ENCODE measurements at regions not wholly inside any gene's neighbourhood (a gene's known extent, or its start where the extent isn't known, plus 50 kb on each side); places are given as distances from the start of the nearest gene placed in this dataset.
"Not testable (repeated sequence)": the region's sequence is repeated elsewhere in the genome, so short reads cannot be mapped to it uniquely, and the experiment has no call there.

DNA sequence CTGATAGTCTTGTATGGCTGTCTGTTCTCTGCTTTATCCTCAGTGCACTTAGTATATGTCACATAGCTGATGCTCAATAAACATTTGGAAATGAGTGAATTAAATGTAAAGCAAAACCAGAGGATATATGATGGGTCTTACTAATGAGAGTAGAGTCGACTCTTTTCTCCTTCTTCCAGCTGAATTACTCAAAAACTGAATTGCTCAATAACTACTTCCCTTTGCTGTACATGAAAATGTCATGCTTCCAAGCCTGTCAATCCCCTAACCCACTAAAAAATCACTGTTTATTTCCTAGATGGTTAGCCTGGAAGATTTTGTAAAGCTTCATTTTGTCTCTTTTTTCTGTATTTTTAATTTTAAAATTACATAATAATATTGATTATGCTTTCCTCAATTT, 88.0 kb downstream of the OR13A1 start:
- no peaks in the 10 kb centered on the region for H3K9me3 ChIP-seq (ENCODE audit: low read depth)
- no peak overlapping the region for H3K4me2 ChIP-seq
- TF ChIP-seq EZH2phosphoT487 (IDR thresholded peaks at IDR 0.05; ENCODE audit: low read depth, severe bottlenecking, unreplicated experiment) (no peak), EZH2 (IDR thresholded peaks at IDR 0.05; ENCODE audit: borderline replicate concordance) (no peak)
- TF ChIP-seq, protein P1, sequence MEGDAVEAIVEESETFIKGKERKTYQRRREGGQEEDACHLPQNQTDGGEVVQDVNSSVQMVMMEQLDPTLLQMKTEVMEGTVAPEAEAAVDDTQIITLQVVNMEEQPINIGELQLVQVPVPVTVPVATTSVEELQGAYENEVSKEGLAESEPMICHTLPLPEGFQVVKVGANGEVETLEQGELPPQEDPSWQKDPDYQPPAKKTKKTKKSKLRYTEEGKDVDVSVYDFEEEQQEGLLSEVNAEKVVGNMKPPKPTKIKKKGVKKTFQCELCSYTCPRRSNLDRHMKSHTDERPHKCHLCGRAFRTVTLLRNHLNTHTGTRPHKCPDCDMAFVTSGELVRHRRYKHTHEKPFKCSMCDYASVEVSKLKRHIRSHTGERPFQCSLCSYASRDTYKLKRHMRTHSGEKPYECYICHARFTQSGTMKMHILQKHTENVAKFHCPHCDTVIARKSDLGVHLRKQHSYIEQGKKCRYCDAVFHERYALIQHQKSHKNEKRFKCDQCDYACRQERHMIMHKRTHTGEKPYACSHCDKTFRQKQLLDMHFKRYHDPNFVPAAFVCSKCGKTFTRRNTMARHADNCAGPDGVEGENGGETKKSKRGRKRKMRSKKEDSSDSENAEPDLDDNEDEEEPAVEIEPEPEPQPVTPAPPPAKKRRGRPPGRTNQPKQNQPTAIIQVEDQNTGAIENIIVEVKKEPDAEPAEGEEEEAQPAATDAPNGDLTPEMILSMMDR (IDR thresholded peaks at IDR 0.05; ENCODE audit: poor library complexity): no peak
- peaks cover 15% of the 10 kb centered on the region for H3K27me3 ChIP-seq
- no peak overlapping the region for H2AFZ ChIP-seq
- no peak for DNase-seq (ENCODE audit: low spot score)
- H3K4me1 ChIP-seq (ENCODE audit: insufficient read depth): no peaks in the 10 kb centered on the region
- no peaks in the 10 kb centered on the region for H3K9me2 ChIP-seq (replicated peaks; ENCODE audit: insufficient read depth)
- H4K20me1 ChIP-seq (ENCODE audit: insufficient read depth, poor library complexity, severe bottlenecking): no peaks in the 10 kb centered on the region
- no peaks in the 10 kb centered on the region for H3K36me3 ChIP-seq (replicated peaks; ENCODE audit: insufficient read depth, low read depth)
- WGBS (ENCODE audit: low lambda C conversion rate, missing lambda C conversion rate): 69% methylated on average over 1 of the region's 1 CpG
- no peak overlapping the region for H3K27ac ChIP-seq
- H3K4me3 ChIP-seq: no peak overlapping the region
- H3K79me2 ChIP-seq: no peaks in the 10 kb centered on the region

DNA sequence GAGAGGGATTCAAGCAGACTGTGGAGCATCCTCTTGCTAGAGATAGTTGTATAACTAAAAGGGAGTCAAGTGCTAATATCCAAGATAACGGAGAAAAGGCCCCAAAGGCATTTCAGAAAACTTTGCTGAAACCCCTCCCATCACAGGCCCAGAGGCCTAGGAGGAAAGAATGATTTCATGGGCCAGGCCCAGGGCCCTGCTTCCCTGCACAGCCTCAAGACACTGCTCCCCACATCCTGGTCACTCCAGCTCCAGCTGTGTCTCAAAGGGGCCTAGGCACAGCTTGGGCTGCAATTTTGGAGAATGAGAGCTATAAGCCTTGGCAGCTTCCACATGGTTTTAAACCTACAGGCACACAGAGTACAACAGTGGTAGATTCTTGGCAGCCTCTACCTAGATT, 85.6 kb downstream of the OR13A1 start:
- no peak overlapping the region for H3K27ac ChIP-seq
- H3K4me2 ChIP-seq: no peak overlapping the region
- no peaks in the 10 kb centered on the region for H3K4me1 ChIP-seq (ENCODE audit: insufficient read depth)
- no peak overlapping the region for H3K4me3 ChIP-seq
- H3K27me3 ChIP-seq: peaks cover 15% of the 10 kb centered on the region
- no peaks in the 10 kb centered on the region for H3K36me3 ChIP-seq (replicated peaks; ENCODE audit: insufficient read depth, low read depth)
- H3K9me3 ChIP-seq (ENCODE audit: low read depth): no peaks in the 10 kb centered on the region
- no peak overlapping the region for H2AFZ ChIP-seq
- TF ChIP-seq, protein P1 (IDR thresholded peaks at IDR 0.05; ENCODE audit: poor library complexity): no peak
- TF ChIP-seq EZH2phosphoT487 (IDR thresholded peaks at IDR 0.05; ENCODE audit: low read depth, severe bottlenecking, unreplicated experiment) (no peak), EZH2 (IDR thresholded peaks at IDR 0.05; ENCODE audit: borderline replicate concordance) (no peak)
- H3K9me2 ChIP-seq (replicated peaks; ENCODE audit: insufficient read depth): no peaks in the 10 kb centered on the region
- H3K79me2 ChIP-seq: no peaks in the 10 kb centered on the region
- WGBS (ENCODE audit: low lambda C conversion rate, missing lambda C conversion rate): 80% methylated on average over 1 of the region's 1 CpG
- no peaks in the 10 kb centered on the region for H4K20me1 ChIP-seq (ENCODE audit: insufficient read depth, poor library complexity, severe bottlenecking)
- DNase-seq (ENCODE audit: low spot score): no peak

DNA sequence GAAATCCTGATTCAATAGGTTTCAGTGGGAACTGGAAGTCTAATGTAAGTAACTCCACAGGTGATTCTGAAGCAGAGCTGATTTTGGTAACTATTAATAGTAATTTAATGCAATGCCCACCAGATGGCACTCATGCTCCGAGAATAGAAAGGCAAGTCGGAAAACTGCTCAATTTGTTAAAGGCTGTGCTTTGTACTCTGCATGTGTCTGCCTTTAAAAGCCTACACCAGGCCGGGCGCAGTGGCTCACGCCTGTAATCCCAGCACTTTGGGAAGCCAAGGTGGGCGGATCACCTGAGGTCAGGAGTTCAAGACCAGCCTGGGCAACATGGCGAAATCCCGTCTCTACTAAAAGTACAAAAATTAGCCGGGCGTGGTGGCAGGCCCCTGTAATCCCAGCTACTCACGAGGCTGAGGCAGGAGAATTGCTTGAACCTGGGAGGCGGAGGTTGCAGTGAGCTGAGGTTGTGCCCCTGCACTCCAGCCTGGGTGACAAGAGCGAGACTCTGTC, 80.1 kb downstream of the OR13A1 start:
- H3K9me2 ChIP-seq (replicated peaks; ENCODE audit: insufficient read depth); H4K20me1 ChIP-seq (ENCODE audit: insufficient read depth, poor library complexity, severe bottlenecking); H3K4me1 ChIP-seq (ENCODE audit: insufficient read depth); H3K27me3 ChIP-seq; H3K9me3 ChIP-seq (ENCODE audit: low read depth); H3K36me3 ChIP-seq (replicated peaks; ENCODE audit: insufficient read depth, low read depth); H3K79me2 ChIP-seq; H2AFZ ChIP-seq; H3K4me2 ChIP-seq; H3K27ac ChIP-seq; H3K4me3 ChIP-seq: not testable (repeated sequence)
- TF ChIP-seq, protein P1 (IDR thresholded peaks at IDR 0.05; ENCODE audit: poor library complexity): peak; percentile 69
- WGBS (ENCODE audit: low lambda C conversion rate, missing lambda C conversion rate): 43% methylated on average over 13 of the region's 13 CpGs
- DNase-seq (ENCODE audit: low spot score): peak; percentile 90

DNA sequence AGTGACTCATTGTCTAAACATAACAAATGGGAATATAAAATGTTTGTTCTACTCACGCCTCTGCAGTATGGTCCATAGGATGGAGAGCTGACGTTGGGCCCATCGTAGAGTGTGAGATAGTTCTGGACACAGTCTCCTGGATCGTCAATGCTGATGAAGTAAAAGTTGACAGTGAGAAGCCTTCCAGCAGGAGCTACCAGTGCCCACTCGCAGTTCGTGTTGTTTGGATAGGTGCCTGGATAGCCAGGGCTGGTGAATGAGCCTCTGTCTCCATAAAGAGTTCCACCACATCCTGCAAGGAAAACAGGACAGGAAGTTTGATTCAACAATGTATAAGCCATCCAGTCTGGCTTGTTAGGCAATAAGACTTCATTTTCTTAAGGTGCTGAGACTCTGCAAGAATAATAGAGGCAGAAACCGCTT, 79.6 kb downstream of the OR13A1 start:
- no peaks in the 10 kb centered on the region for H3K4me1 ChIP-seq (ENCODE audit: insufficient read depth)
- TF ChIP-seq EZH2 (IDR thresholded peaks at IDR 0.05; ENCODE audit: borderline replicate concordance) (no peak), EZH2phosphoT487 (IDR thresholded peaks at IDR 0.05; ENCODE audit: low read depth, severe bottlenecking, unreplicated experiment) (no peak)
- TF ChIP-seq, protein P1 (IDR thresholded peaks at IDR 0.05; ENCODE audit: poor library complexity): no peak

More for the DNA sequence above, 79.6 kb downstream of the OR13A1 start:
- Histone ChIP-seq H3K27me3 (no peaks in the 10 kb centered on the region), H3K4me2 (no peak overlapping the region), H3K36me3 (replicated peaks; ENCODE audit: insufficient read depth, low read depth) (no peaks in the 10 kb centered on the region), H2AFZ (no peak overlapping the region), H4K20me1 (ENCODE audit: insufficient read depth, poor library complexity, severe bottlenecking) (no peaks in the 10 kb centered on the region), H3K27ac (no peak overlapping the region), H3K79me2 (no peaks in the 10 kb centered on the region), H3K9me2 (replicated peaks; ENCODE audit: insufficient read depth) (no peaks in the 10 kb centered on the region), H3K9me3 (ENCODE audit: low read depth) (no peaks in the 10 kb centered on the region), H3K4me3 (no peak overlapping the region)
- no peak for DNase-seq (ENCODE audit: low spot score)
- 80% methylated on average over 7 of the region's 7 CpGs for WGBS (ENCODE audit: low lambda C conversion rate, missing lambda C conversion rate)

Measured in hepatocyte (in vitro differentiated cells).